Cardiac septum (tissue), 1 donor: ENCODE measurements at regions not wholly inside any gene's neighbourhood (a gene's known extent, or its start where the extent isn't known, plus 50 kb on each side); places are given as distances from the start of the nearest gene placed in this dataset.

Source experiments
- DNase-seq: peaks from one replicate; pipeline ENCODE4 v3.0.0-alpha.2; 2020; ENCODE audit warnings: low spot score
- intact Hi-C: fragments of 100-400 bp; cut with DNase I; formaldehyde crosslinking; loops from one replicate; pipeline ENCODE4 v1.14.0; 2022
- donor health status: DM: no; HTN: no; CAD: no.

- intact Hi-C loops = no loop called here
- DNase-seq = no peak
These were observed 1349.2 kb downstream of the DSC3 start for GRCh38 chr18:29693334-29693733.

GRCh38 chr18:29681578-29681977 lies 1361.0 kb downstream of the DSC3 start:
- no peak for DNase-seq
- intact Hi-C loops = no loop called here

GRCh38 chr18:29664278-29665036 lies 1378.1 kb downstream of the DSC3 start:
- DNase-seq = no peak
- intact Hi-C loops = no loop called here

DNA sequence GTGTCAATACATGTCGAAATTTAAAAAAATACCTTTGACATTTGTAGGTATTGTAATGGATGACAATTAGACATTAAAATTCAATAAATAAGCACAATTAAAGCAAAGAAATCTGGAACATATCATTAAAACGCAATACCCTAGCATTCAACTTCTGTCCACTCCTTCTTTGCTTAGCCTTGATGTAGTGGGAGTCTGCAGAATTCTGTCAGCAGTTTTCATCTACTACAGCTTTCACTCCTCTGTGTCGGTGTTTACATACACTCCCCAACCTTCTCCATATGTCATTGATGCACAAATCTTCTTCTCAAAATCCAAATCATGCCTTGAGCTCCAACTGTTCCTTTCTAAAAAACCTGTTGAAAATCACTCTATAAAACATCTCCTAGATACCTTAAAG lies 1380.6 kb downstream of the DSC3 start:
- no peak for DNase-seq
- intact Hi-C loops = no loop called here

GRCh38 chr18:29660777-29661176 lies 1381.8 kb downstream of the DSC3 start:
- DNase-seq = no peak
- intact Hi-C loops = no loop called here

GRCh38 chr18:29653671-29654215 lies 1388.8 kb downstream of the DSC3 start:
- intact Hi-C loops = no loop called here
- no peak for DNase-seq

- no peak for DNase-seq
- intact Hi-C loops = no loop called here
These were observed 1389.7 kb downstream of the DSC3 start for GRCh38 chr18:29652797-29653196.

GRCh38 chr18:29651122-29651680 lies 1391.3 kb downstream of the DSC3 start:
- DNase-seq = no peak
- intact Hi-C loops = no loop called here

DNA sequence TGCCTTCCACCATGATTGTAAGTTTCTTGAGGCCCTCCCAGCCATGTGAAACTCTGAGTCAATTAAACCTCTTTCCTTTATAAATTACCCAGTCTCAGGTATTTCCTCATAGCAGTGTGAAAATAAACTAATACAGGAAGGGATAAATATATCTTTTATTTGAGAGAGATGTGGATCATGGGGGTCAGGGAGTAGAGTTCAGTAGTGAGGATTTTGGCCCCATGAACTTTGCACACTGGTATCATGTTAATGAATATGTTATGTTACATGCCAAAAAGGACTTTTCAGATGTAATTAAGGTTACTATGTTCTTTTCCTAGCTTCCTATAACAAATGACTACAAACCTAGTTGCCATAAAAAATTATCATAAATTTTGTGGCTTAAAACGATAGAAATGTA lies 1393.7 kb downstream of the DSC3 start:
- intact Hi-C loops = no loop called here
- no peak for DNase-seq

GRCh38 chr18:29647700-29648099 lies 1394.8 kb downstream of the DSC3 start:
- intact Hi-C loops = no loop called here
- DNase-seq = no peak

- intact Hi-C loops = no loop called here
- no peak for DNase-seq
These were observed 1398.3 kb downstream of the DSC3 start for GRCh38 chr18:29644276-29644675.

- DNase-seq = no peak
- intact Hi-C loops = no loop called here
These were observed 1413.0 kb downstream of the DSC3 start for GRCh38 chr18:29629493-29630036.

GRCh38 chr18:29626094-29626493 lies 1416.4 kb downstream of the DSC3 start:
- intact Hi-C loops = no loop called here

GRCh38 chr18:29616867-29617266 lies 1425.7 kb downstream of the DSC3 start:
- intact Hi-C loops = no loop called here
- no peak for DNase-seq

More at GRCh38 chr18:29626094-29626493, 1416.4 kb downstream of the DSC3 start:
- no peak for DNase-seq

DNA sequence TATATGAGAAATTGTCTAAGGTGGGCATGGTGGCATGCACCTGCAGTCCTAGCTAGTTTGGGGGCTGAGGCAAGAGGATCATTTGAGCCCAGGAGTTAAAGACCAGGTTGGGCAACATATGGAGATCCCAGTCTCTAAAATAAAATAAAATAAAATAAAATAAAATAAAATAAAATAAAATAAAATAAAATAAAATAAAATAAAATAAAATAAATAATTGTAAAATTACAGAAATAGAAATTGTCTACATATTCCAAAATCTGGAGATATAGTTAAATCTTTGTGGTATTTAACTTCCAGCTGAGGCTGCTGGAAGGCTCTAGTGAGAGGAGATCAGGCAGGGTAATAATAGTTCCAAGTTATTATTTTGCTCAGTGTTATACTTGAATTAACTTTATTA lies 1432.1 kb upstream of the CDH2 start:
- intact Hi-C loops = no loop called here
- no peak for DNase-seq

DNA sequence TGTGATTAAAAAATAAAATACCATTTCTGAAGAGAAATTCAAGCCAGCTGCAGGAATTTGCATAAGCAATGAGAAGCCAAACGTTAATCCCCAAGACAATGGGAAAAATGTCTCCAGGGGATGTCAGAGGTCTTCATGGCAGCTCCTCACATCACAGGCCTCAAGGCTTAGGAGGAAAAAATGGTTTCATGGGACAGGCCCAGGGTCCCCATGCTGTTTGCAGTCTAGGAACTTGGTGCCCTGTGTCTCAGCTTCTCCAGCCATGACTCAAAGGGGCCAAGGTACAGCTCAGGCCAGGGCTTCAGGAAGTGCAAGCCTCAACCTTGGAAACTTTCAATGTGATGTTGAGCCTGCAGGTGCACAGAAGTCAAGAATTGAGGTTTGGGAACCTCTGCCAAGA lies 1428.4 kb upstream of the CDH2 start:
- intact Hi-C loops = no loop called here
- DNase-seq = no peak

DNA sequence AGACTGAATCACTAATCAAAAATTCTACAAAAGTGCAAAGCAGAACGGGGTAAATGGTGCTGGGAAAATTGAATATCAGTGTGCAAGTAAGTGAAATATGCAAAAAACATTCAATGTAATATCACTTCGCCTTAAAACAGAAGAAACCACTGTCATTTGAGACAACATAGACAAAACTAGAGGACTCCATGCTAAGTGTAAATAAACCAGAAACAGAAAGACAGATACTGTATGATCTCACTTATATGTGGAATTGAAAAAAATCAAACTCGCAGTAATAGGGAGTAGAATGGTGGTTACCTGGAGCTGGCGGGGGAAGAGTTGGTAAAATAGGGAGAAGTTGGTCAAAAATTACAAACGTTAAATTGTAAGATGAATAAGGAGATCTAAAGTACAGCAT lies 1420.0 kb upstream of the CDH2 start:
- DNase-seq = no peak
- intact Hi-C loops = no loop called here

DNA sequence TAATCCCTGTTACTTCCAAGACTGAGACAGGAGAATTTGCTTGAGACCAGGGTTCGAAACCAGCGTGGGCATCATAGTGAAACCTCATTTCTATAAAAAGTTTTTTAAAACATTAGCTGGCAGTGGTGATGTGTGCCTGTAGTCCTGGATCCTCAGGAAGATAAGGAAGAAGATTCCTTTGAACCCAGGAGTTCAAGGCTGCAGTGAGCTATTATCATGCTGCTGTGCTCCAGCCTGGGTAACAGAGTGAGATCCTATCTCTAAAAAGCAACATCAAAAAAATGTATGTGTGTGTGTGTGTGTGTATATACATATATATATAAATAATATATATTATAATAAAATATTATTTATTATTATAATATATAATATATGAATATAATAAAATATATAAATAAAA lies 1417.6 kb upstream of the CDH2 start:
- no peak for DNase-seq
- intact Hi-C loops = no loop called here

- intact Hi-C loops = no loop called here
- no peak for DNase-seq
These were observed 1411.6 kb upstream of the CDH2 start for GRCh38 chr18:29588446-29589100.

DNA sequence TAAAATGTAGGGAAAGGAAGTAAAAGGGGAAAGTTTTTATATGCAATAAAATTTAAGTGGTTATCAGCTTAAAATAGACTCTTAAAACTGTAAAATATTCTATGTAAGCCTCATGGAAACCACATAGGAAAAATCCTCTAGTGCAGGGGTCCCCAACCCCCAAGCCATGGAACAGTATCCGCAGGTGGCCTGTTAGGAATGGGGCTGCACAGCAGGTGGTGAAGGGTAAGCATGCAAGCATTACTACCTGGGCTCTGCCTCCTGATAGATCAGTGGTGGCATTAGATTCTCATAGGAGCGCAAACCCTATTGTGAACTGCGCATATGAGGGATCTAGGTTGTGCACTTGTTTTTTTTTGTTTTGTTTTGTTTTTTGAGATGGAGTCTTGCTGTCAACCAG lies 1409.3 kb upstream of the CDH2 start:
- DNase-seq = no peak
- intact Hi-C loops = no loop called here

DNA sequence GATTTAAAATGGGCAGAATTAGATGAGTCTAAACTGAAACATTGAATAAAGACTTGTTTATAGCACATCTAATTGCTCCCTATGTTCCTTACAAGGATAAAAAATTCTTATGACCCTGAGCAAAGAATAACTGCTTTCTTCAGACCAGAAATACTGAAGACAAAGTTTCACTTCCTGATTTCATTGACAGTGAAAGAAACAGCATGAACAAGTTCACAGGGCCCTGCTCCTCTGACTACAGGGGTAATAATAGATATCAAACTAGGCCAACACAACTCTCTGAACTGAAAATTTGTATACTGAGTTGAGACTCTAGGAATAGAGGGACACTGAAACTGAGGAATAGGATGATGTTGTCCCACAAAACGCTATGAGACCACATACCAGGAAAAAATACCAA lies 1383.3 kb upstream of the CDH2 start:
- DNase-seq = no peak
- intact Hi-C loops = no loop called here
